GM19023 (cell line): ENCODE measurements at regions not wholly inside any gene's neighbourhood (a gene's known extent, or its start where the extent isn't known, plus 50 kb on each side); places are given as distances from the start of the nearest gene placed in this dataset.

Source experiments
- ATAC-seq: cut with Tn5 transposase; IDR thresholded peaks from one replicate; pipeline ENCODE4 v1.9.1; 2021; ENCODE audit warnings: mild to moderate bottlenecking, moderate library complexity; ENCODE audit not compliant: unreplicated experiment

GRCh38 chr5:152855441-152855840 is 450.4 kb upstream of the NMUR2 start:
- ATAC-seq = no peak

- ATAC-seq = no peak
Observed at GRCh38 chr5:152861231-152861630, 456.2 kb upstream of the NMUR2 start.

GRCh38 chr5:152864447-152864846 is 459.4 kb upstream of the NMUR2 start:
- no peak for ATAC-seq

- ATAC-seq = no peak
Observed at GRCh38 chr5:152864991-152865390, 459.9 kb upstream of the NMUR2 start.

- no peak for ATAC-seq
Observed at GRCh38 chr5:152869971-152870370, 464.9 kb upstream of the NMUR2 start.

DNA sequence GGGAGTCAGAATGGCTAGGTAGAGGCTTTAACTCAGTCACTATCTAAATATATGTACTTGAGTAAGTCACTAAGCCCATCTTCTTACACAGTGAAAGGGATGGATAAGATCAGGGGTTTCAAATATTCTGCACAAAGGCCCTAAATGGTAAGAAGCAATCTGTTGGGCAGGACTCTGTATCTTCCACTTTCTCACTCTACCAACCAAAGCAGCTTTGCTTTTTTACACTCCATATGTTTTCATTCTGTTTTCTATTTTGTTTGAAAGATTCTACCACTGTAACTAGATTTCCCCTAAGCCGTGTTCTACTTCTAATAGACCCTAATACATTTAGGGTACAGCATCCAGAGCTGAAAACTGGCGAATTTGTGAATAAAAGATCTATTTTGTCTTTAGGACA is 477.5 kb upstream of the NMUR2 start:
- no peak for ATAC-seq

DNA sequence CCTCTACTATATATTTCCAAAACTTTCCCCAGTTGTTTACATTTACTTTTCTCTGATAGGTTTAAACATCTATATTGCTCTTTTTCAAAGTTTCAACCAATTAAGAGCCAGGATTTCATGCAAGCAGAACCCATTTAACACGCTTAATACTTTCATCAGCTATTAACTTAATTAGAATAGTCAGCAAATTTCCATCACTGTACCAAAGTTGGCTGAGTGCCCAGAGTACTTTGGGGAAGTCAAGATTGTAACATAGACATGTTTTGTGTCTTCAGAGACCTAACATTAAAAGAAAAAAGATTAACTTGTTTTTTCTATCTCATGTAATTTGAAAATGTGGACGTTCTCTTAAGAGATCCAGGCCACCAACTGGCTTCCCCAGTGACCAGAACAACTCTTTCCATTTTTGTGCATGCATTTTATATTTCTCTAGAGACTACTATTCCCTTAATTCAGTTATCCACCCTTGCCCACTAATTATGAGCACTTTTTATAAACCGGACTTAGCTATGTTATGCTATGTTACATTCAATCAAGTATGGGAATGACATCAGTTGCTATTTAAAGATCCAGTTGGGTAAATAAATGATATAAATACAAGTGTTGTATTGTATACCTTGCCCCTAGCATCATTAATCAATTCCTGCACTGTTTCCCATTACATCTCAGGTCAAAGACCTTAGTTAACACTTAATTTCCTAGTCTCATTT is 478.1 kb upstream of the NMUR2 start:
- no peak for ATAC-seq

GRCh38 chr5:152884006-152884405 is 478.9 kb upstream of the NMUR2 start:
- ATAC-seq = no peak

DNA sequence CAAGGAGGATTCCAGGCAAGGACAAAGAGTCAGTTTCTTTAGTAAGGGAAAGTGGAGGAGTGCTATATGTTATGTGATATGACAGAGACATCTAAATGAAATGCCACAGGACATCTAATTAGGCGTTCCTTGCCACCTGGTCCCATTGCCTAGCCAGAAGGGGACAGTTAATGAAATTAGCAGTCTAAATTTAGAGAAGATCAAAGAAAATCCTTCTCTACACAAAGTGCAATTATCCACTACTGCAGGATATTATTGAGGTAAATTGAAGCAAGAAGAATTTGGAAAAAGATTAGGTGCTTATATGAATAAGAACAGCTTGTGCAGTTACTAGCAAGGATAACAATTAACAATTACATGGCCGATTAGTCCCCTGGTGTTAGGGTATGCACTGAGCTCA is 495.3 kb upstream of the NMUR2 start:
- no peak for ATAC-seq

- ATAC-seq = no peak
Observed at GRCh38 chr5:152901754-152902153, 496.7 kb upstream of the NMUR2 start.

GRCh38 chr5:152905286-152905685 is 500.2 kb upstream of the NMUR2 start:
- no peak for ATAC-seq

DNA sequence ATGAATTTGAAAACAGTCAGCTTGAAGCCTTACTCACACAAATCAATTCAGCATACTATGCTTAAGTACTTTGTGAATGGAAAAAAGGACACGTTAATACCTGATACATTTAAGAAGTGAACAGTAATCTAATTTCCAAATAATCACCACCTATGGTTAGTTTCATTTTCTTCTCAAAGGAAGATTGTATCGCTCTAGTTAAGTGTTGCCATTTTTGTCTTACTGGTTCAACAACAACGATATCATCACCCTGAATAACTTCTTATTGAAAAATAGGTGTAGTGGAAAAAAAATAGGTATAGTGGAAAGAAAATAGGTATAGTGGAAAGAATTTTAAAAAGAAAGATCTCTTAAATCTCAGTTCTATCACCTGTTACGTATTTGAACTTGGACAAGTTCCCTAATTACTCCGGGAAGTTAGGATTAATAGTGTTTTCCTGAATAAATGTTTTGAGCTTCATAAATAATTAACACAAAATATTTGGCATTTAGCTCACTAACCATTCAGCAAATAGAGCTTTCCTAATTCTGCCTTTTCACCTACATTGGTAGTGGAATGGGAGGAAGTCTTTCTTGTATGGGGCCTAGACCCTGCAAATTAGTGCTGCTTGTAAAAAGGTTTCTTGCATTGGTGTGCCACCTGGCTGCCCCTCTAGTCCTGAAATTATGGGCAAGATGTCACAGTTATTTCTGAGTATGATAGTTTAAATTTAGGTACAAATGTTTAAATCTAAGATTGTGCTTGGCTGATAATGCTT is 502.6 kb upstream of the NMUR2 start:
- ATAC-seq = no peak

DNA sequence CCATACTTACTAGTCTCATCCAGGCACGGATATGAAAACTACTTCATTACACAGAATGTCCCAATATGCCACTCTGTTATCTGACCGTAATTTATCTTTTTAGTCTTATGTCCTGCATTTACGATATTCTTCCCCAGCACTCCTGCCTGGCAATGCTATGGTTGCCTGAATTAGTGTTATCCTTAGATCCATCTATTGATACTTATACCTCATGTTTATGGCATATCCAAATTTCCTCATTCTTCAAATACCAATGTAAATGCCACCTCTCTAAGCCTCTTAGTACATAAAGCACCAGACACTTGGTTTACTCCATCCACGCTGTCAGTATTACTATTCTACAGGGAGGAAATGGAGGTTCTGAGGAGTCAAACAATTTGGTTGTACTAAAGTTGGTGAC is 507.8 kb upstream of the NMUR2 start:
- no peak for ATAC-seq

- no peak for ATAC-seq
Observed at GRCh38 chr5:152932621-152933020, 527.5 kb upstream of the NMUR2 start.

DNA sequence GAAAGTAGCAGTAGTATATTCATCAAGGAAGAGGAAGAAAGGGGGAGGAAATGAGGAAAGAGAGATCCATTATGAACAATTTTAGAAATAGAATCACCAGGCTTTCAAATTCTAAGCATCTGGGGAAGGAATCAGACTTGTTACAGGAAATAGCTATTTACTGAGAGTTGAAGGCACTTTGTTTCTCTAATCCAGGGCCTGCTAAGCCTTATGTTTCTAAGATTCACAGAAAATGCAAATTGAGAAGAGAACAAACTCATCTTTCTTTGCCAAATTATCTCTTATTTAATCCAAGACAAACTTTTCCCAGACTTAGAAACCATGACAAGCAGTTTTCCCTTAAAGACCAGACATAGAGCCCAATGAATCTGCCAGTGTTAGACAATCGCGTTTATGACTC is 528.0 kb upstream of the NMUR2 start:
- ATAC-seq = no peak

GRCh38 chr5:152938630-152939029 is 533.6 kb upstream of the NMUR2 start:
- no peak for ATAC-seq

DNA sequence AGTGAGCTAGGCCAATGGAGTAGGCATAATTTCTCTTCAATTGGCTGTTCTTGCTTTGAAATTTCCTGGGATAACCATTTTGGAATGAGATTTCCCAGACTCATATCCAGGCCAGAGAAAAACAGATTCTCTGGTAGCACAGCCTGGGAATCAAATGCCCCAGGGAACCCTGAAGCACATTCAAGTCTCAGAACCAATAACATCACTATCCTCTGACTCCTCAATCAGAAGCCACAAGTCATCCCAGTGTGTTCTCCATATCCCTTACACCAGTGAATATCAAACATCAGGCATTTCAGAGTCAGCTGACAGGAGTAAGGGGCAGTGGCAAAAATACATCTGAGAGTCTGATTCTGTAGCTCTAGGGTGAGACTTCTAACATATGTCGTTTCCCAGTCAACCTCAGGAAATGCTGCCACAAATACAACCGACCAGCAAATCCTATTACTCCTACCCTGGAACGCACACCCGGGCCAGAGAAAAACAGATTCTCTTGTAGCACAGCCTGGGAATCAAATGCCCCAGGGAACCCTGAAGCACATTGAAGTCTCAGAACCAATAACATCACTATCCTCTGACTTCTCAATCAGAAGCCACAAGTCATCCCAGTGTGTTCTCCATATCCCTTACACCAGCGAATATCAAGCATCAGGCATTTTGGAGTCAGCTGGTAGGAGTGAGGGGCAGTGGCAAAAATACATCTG is 537.7 kb upstream of the NMUR2 start:
- no peak for ATAC-seq

GRCh38 chr5:152953788-152954483 is 536.5 kb upstream of the GRIA1 start:
- ATAC-seq = no peak

DNA sequence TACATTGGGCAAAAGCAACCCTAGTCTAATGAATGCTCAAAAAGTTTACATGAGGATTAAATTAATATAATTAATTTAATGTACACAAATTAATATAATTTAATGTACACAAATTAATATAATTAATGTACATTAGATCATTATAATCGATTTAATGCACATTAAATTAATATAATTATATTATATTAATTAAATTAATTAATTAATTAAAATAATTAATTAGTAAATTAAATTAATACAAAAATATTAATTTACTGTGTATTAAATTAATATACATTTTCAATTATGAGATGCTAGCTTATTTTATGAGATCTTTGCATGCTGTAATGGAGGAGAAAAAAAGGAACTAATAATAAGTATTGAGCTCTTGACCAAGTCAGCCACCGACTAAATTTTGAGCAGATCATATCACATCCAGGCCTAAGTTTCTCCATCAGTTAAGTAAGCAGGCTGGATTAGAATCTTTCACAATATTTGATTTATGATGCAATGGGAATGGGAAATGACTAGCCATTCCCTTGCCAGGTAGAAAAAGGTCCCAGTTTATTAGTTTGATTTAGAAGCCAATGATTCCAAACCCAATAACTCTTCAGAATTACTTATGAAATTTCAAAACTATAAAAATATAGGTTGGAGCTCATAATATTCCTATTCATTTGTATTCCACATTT is 533.4 kb upstream of the GRIA1 start:
- ATAC-seq = no peak

GRCh38 chr5:152978141-152978835 is 512.2 kb upstream of the GRIA1 start:
- ATAC-seq = no peak
